ENCODE measurements at regions not wholly inside any gene's neighbourhood (a gene's known extent, or its start where the extent isn't known, plus 50 kb on each side); places are given as distances from the start of the nearest gene placed in this dataset.
"Not testable (repeated sequence)": the region's sequence is repeated elsewhere in the genome, so short reads cannot be mapped to it uniquely, and the experiment has no call there.

- DNase-seq, result no peak
Measured at GRCh38 chr5:25387953-25388352, 743.2 kb upstream of the CDH10 start.

DNA sequence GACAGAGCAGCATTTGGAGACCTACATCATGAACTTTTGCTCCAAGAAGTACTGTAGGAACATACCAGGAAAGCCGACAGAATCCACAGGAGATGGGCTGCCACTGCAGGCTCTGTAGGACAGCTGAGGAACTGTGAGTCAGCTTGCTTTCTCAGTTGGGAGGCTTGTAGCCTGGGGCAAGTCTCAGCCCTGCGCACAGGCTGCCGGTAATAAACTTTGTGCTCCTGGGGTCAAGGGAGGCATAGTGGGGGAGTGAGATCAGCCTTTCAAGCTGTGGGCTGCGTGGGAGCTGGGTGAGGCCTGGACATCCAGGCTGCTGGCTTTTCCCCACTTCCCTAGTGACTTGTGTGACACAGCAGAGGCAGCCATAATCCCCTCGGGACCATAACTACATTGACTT lies 718.0 kb upstream of the CDH10 start:
- no peak for DNase-seq

- no peak for DNase-seq
Measured at GRCh38 chr5:25358919-25359318, 714.1 kb upstream of the CDH10 start.

GRCh38 chr5:25357605-25358004 lies 712.8 kb upstream of the CDH10 start:
- DNase-seq, result no peak

GRCh38 chr5:25349746-25350145 lies 705.0 kb upstream of the CDH10 start:
- no peak for DNase-seq

- DNase-seq, result no peak
Measured at GRCh38 chr5:25345240-25345771, 700.5 kb upstream of the CDH10 start.

DNA sequence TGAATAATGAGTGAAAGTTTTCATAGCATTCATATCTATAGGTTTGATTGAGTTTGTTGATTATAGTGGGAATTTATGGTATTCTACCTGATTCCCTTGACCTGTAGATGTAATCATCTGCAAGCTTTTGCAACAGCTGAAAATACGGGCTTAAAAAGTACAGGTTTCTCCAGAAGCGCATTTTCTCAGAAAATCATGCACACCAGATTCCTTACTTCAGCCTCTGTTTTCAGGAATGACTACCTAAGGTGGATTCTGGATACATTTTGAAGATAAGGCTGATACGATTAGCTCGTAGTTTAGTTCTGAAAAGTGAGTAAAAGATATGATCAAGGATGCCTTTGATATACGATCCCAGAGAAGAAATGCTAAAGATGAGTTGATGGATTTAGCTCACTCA lies 694.8 kb upstream of the CDH10 start:
- no peak for DNase-seq

DNA sequence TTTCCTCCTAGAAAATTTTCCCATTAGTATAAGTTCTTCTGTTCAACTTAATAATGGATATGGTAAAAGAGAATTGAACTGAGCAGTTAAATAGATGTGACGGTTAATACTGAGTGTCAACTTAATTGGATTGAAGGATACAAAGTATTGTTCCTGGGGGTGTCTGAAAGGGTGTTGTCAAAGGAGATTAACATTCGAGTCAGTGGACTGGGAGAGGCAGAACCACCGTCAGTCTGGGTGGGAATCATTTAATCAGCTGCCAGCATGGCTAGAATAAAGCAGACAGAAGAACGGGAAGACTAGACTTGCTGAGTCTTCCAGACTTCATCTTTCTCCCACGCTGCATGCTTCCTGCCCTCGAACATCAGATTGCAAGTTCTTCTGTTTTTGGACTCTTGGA lies 689.6 kb upstream of the CDH10 start:
- no peak for DNase-seq

- no peak for DNase-seq
Measured at GRCh38 chr5:25330721-25331120, 685.9 kb upstream of the CDH10 start.

- no peak for DNase-seq
Measured at GRCh38 chr5:25327172-25327571, 682.4 kb upstream of the CDH10 start.

GRCh38 chr5:25301836-25302235 lies 657.1 kb upstream of the CDH10 start:
- DNase-seq, result no peak

DNA sequence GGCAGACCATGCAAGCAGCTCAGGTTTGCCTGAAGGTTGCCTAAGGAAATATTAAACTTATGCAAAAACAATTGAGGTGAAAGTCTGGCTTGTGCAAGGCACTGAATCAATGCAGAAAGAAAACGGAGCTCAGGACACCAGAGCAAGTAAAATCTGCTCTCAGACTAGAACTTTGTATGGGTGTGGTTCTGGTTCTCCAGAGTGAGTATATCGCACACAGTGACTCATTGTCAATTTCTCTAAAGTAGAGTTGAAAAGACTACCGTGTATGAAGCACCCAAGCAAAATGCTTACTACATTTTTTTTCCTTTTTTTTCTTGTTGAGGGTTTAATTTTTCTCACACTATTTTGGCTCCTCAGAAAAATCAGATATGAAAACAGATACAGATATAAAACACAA lies 650.3 kb upstream of the CDH10 start:
- DNase-seq, result no peak

GRCh38 chr5:25289766-25290165 lies 645.0 kb upstream of the CDH10 start:
- not testable (repeated sequence) for DNase-seq

DNA sequence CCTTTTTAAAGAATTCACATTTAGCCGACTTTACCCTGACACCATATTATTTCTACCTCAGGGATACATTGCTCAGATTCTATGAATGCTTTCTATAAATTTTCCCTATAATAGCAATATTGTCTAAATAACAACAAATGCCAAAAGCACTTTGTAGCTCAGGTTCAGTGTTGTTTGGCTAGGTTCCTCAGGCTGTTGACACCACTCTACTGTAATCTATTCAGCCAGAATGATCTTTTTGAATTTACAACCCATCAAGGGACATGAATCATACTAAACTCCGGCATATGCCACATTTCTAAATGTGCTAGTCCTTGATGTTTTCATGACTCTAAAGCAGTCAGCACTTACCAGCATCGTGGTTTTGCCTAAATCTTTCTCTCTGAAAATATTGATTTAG lies 641.5 kb upstream of the CDH10 start:
- DNase-seq, result no peak

GRCh38 chr5:25285136-25285535 lies 640.4 kb upstream of the CDH10 start:
- DNase-seq, result no peak

DNA sequence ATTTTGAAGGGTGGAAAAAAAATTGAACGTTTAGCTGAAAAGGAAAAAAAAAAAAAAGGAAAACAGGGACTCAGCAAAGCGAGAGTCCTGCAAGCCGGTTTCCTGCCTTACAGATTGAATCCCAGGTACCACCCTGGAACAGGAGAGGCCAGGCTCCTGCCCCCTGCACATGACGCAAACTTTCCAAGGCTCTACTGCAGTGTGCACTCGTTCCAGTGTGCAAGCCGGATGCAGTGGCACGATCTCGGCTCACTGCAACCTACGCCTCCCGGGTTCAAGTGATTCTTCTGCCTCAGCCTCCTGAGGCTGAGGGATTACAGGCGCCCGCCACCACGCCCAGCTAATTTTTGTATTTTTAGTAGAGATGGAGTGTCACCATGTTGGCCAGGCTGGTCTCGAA lies 618.7 kb upstream of the CDH10 start:
- DNase-seq, result not testable (repeated sequence)

DNA sequence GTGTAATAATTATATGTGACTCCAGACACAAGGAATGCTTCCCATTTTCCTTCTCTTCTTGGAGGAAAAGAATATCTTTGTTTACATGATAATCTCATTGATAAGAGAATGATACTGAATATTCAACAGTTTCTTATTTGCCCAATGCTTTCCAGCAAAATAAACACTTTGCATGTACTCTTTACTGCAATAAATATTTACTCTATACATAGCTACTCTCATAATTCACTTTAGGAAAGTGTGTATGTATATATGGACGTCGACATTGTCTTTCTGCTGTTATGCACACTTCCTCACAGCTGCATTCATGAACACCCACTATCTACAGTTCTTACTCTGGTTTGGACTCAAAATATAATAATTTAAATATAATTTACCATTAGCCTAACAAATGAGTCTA lies 617.4 kb upstream of the CDH10 start:
- DNase-seq, result no peak

- no peak for DNase-seq
Measured at GRCh38 chr5:25255128-25255527, 610.4 kb upstream of the CDH10 start.

DNA sequence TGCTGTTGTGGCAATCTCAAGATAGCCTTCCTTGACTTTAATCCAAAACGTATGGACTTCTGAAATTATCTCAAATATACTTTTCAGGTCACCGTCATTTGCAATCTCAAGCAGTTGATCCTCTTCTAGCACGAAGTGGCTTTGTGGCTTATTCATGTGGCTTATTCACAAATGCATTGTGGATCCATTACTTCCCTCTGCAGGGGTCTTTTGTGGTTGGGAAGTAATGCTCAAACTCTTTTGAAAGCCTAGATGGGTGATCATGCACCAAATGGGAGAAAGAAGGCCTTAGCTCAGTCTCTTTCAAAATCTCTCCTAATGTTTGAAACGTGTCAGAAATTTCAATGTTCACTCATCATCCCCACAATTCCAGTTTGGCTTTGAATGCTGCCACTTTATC lies 597.2 kb upstream of the CDH10 start:
- DNase-seq, result no peak

- not testable (repeated sequence) for DNase-seq
Measured at GRCh38 chr5:25238720-25239119, 593.9 kb upstream of the CDH10 start.

GRCh38 chr5:25224316-25224982 lies 579.7 kb upstream of the CDH10 start:
- DNase-seq, result no peak

DNA sequence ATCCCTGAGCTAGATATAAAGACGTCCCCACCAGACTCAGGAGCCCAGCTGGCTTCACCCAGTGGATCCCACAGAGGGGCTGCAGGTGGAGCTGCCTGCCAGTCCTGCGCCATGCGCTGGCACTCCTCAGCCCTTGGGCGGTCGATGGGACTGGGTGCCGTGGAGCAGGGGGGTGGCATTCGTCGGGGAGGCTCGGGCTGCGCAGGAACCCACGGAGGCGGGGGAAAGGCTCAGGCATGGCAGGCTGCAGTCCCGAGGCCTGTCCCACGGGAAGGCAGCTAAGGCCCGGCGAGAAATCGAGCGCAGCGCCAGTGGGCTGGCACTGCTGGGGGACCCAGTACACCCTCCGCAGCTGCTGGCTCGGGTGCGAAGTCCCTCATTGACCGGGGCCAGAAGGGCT lies 555.1 kb upstream of the CDH10 start:
- not testable (repeated sequence) for DNase-seq

DNA sequence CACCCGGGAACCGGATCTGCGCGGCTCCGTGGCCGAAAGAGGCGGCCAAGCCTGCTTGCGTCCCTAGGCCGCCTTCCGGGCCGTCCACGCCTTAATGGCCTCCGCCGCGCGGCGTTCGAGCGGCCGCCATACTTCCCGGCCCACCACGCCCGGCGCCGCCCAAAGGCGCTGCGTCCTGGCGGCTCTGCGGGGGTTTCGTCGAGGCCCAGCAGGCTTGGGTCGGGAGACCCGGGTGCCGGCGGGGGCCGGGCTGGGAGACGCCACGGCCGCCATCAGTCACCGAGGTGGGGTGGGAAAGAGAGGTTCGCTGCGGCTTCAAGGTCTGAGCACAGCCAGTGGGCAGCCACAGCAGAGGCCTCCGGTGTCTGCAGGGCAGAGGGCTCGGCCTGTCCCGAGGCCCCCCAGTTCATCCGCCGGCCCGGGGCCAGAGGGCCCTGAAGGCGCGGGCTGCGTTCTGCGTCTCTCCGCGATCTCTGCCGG lies 545.8 kb upstream of the CDH10 start:
- no peak for DNase-seq

DNA sequence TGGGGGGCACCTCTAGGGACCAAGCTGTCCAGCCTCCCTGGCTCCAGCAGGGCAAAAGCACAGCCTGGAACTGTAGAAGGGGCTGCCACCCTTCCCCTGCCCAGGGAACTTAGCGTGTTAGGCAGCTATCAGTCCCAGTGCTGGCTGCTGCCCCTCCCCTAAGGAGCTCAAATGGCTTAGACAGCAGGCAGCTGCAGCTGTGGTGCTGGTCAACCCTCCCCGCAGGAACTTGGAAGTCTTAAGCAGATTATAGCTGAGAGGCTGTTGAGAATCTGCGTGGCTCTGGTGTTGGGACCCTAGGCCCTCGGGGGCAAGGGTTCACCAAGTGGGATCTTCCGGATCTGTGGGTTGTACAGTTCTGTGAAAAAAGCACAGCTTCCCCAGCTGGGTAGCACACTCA lies 536.5 kb upstream of the CDH10 start:
- DNase-seq, result no peak

DNA sequence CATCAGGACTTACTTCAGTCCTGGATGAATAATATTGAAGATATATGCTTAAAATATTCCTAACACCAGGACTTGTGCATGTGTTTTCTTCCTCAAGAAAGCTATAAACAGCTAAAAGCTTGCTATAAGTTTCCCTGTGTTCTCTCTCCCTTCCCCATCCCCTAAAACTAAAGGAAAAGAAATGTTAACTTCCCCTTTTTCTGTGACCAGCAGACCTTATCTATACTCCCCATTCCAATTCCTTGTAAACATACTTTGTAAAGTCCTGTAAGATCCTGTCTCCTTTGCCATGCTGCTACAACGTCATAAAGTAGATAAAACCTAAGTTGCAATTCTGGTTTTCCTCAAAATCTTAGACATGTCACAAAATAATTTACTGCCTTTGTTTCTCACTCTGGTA lies 517.8 kb upstream of the CDH10 start:
- not testable (repeated sequence) for DNase-seq
